CD8-positive, alpha-beta memory T cell (primary cell): ENCODE measurements at regions not wholly inside any gene's neighbourhood (a gene's known extent, or its start where the extent isn't known, plus 50 kb on each side); places are given as distances from the start of the nearest gene placed in this dataset.

Source experiments
- CTCF ChIA-PET: fragments of 350-600 bp; sonication (Branson Sonifier 250); formaldehyde crosslinking; loops from one replicate; lab custom pipeline; 2021; ENCODE audit warnings: antibody characterized with exemption; lab: Charles Lee
- POLR2A ChIA-PET: fragments of 350-600 bp; sonication (Branson Sonifier 250); formaldehyde crosslinking; loops from one replicate; lab custom pipeline; 2021; ENCODE audit warnings: antibody characterized with exemption; lab: Charles Lee
- DNase-seq, 5 donors: peaks; one replicate each; pipeline versions ENCODE4 v3.0.0 to v3.0.0-alpha.2; 2020 to 2022; ENCODE audit warnings: mixed read lengths in 1 of 5
- H3K27ac ChIP-seq: one replicate; pipeline ENCODE4 v1.7.0; 2013; ENCODE audit warnings: low read depth, mild to moderate bottlenecking, low read length, moderate library complexity
- H3K27me3 ChIP-seq: 2 replicates; pipeline ENCODE4 v1.7.0; 2013; ENCODE audit warnings: low read length, mild to moderate bottlenecking; ENCODE audit not compliant: insufficient read depth, poor library complexity, severe bottlenecking
- H3K36me3 ChIP-seq: 2 replicates; pipeline ENCODE4 v1.7.0; 2013; ENCODE audit warnings: mild to moderate bottlenecking, low read length, moderate library complexity; ENCODE audit not compliant: insufficient read depth
- H3K4me1 ChIP-seq: 2 replicates; pipeline ENCODE4 v1.7.0; 2013; ENCODE audit warnings: mild to moderate bottlenecking, low read length, moderate library complexity; ENCODE audit not compliant: insufficient read depth
- H3K4me3 ChIP-seq: 2 replicates; pipeline ENCODE4 v1.7.0; 2013; ENCODE audit warnings: mild to moderate bottlenecking, low read length
- H3K9me3 ChIP-seq: 2 replicates; pipeline ENCODE4 v1.7.0; 2013; ENCODE audit warnings: mild to moderate bottlenecking, low read length
- H3K27ac Mint-ChIP-seq, 8 donors: one replicate each; pipeline ENCODE4 v1.8.0; 2020 to 2021; ENCODE audit warnings: mixed read lengths in 8 of 8, mild to moderate bottlenecking in 6 of 8, inconsistent platforms in 3 of 8, moderate library complexity in 3 of 8
- H3K27me3 Mint-ChIP-seq, 2 donors: one replicate each; pipeline ENCODE4 v1.8.0; 2020 to 2021; ENCODE audit warnings: mixed read lengths in 2 of 2, mild to moderate bottlenecking in 1 of 2, moderate library complexity in 1 of 2
- H3K36me3 Mint-ChIP-seq, 3 donors: one replicate each; pipeline ENCODE4 v1.8.0; 2020 to 2021; ENCODE audit warnings: mixed read lengths in 3 of 3, inconsistent platforms in 1 of 3, mild to moderate bottlenecking in 1 of 3
- H3K4me1 Mint-ChIP-seq, 3 donors: one replicate each; pipeline ENCODE4 v1.8.0; 2020 to 2021; ENCODE audit warnings: mixed read lengths in 3 of 3, inconsistent platforms in 1 of 3, mild to moderate bottlenecking in 1 of 3
- H3K4me3 Mint-ChIP-seq, 7 donors: one replicate each; pipeline ENCODE4 v1.8.0; 2020 to 2021; ENCODE audit warnings: mixed read lengths in 7 of 7, mild to moderate bottlenecking in 6 of 7, moderate library complexity in 4 of 7, inconsistent platforms in 2 of 7
- H3K9me3 Mint-ChIP-seq, 5 donors: one replicate each; pipeline ENCODE4 v1.8.0; 2020 to 2022; ENCODE audit warnings: mixed read lengths in 5 of 5, mild to moderate bottlenecking in 3 of 5, moderate library complexity in 2 of 5, inconsistent platforms in 1 of 5

- Mint-ChIP-seq H3K4me3 (no peak overlapping the region), H3K27me3 (no peaks in the 10 kb centered on the region), H3K4me1 (no peaks in the 10 kb centered on the region), H3K27ac (no peak overlapping the region), H3K9me3 (peaks cover 4 to 13% (median 5%) of the 10 kb centered on the region in 5 donors), H3K36me3 (no peaks in the 10 kb centered on the region)
- Histone ChIP-seq H3K27me3 (no peaks in the 10 kb centered on the region), H3K9me3 (no peaks in the 10 kb centered on the region), H3K27ac (no peak overlapping the region), H3K4me3 (no peak overlapping the region), H3K4me1 (no peaks in the 10 kb centered on the region), H3K36me3 (no peaks in the 10 kb centered on the region)
- CTCF ChIA-PET, result no interaction called here
- POLR2A ChIA-PET, result no interaction called here
- no peak for DNase-seq
These were observed 114.9 kb downstream of the GLI2 start for GRCh38 chr2:120850551-120850950.

GRCh38 chr2:120851116-120851773 lies 115.6 kb downstream of the GLI2 start:
- Histone ChIP-seq H3K4me3 (no peak overlapping the region), H3K4me1 (no peaks in the 10 kb centered on the region), H3K9me3 (no peaks in the 10 kb centered on the region), H3K27me3 (no peaks in the 10 kb centered on the region), H3K36me3 (no peaks in the 10 kb centered on the region), H3K27ac (no peak overlapping the region)
- no peak overlapping the region for H3K4me3 Mint-ChIP-seq
- no peaks in the 10 kb centered on the region for H3K4me1 Mint-ChIP-seq
- no peaks in the 10 kb centered on the region for H3K27me3 Mint-ChIP-seq
- POLR2A ChIA-PET, result no interaction called here
- no peak for DNase-seq
- no peak overlapping the region for H3K27ac Mint-ChIP-seq
- no peaks in the 10 kb centered on the region for H3K36me3 Mint-ChIP-seq
- H3K9me3 Mint-ChIP-seq, result peaks cover 4 to 13% (median 5%) of the 10 kb centered on the region in 5 donors
- CTCF ChIA-PET, result no interaction called here

GRCh38 chr2:120852200-120852815 lies 116.6 kb downstream of the GLI2 start:
- H3K4me3 ChIP-seq, result no peak overlapping the region
- Mint-ChIP-seq H3K9me3 (peaks cover 4 to 13% (median 5%) of the 10 kb centered on the region in 5 donors), H3K27me3 (no peaks in the 10 kb centered on the region), H3K27ac (no peak overlapping the region), H3K4me1 (no peaks in the 10 kb centered on the region), H3K36me3 (no peaks in the 10 kb centered on the region), H3K4me3 (no peak overlapping the region)
- DNase-seq, result no peak
- ChIA-PET CTCF (no interaction called here), POLR2A (no interaction called here)
- H3K9me3 ChIP-seq, result no peaks in the 10 kb centered on the region
- no peaks in the 10 kb centered on the region for H3K4me1 ChIP-seq
- no peaks in the 10 kb centered on the region for H3K27me3 ChIP-seq
- H3K36me3 ChIP-seq, result no peaks in the 10 kb centered on the region
- H3K27ac ChIP-seq, result no peak overlapping the region

- POLR2A ChIA-PET, result no interaction called here
- CTCF ChIA-PET, result no interaction called here
These were observed 117.8 kb downstream of the GLI2 start for GRCh38 chr2:120853306-120854013.

GRCh38 chr2:120854014-120854620 lies 118.4 kb downstream of the GLI2 start:
- no peaks in the 10 kb centered on the region for H3K36me3 ChIP-seq
- no peak overlapping the region for H3K27ac Mint-ChIP-seq
- H3K4me1 ChIP-seq, result no peaks in the 10 kb centered on the region
- H3K36me3 Mint-ChIP-seq, result no peaks in the 10 kb centered on the region
- H3K4me3 Mint-ChIP-seq, result no peak overlapping the region
- H3K27ac ChIP-seq, result no peak overlapping the region
- H3K27me3 Mint-ChIP-seq, result no peaks in the 10 kb centered on the region
- POLR2A ChIA-PET, result no interaction called here
- no peaks in the 10 kb centered on the region for H3K4me1 Mint-ChIP-seq
- no peaks in the 10 kb centered on the region for H3K9me3 ChIP-seq
- CTCF ChIA-PET, result no interaction called here
- no peak overlapping the region for H3K4me3 ChIP-seq
- H3K27me3 ChIP-seq, result no peaks in the 10 kb centered on the region
- H3K9me3 Mint-ChIP-seq, result peaks cover 0 to 13% (median 5%) of the 10 kb centered on the region in 5 donors
- no peak for DNase-seq

More at GRCh38 chr2:120853306-120854013, 117.8 kb downstream of the GLI2 start:
- Histone ChIP-seq H3K4me1 (no peaks in the 10 kb centered on the region), H3K4me3 (no peak overlapping the region), H3K36me3 (no peaks in the 10 kb centered on the region), H3K27me3 (no peaks in the 10 kb centered on the region), H3K9me3 (no peaks in the 10 kb centered on the region), H3K27ac (no peak overlapping the region)
- DNase-seq, result no peak
- H3K9me3 Mint-ChIP-seq, result peaks cover 4 to 13% (median 5%) of the 10 kb centered on the region in 5 donors
- no peak overlapping the region for H3K27ac Mint-ChIP-seq
- no peaks in the 10 kb centered on the region for H3K4me1 Mint-ChIP-seq
- no peaks in the 10 kb centered on the region for H3K27me3 Mint-ChIP-seq
- H3K36me3 Mint-ChIP-seq, result no peaks in the 10 kb centered on the region
- no peak overlapping the region for H3K4me3 Mint-ChIP-seq

GRCh38 chr2:120854766-120855530 lies 119.3 kb downstream of the GLI2 start:
- no peak overlapping the region for H3K27ac ChIP-seq
- ChIA-PET POLR2A (no interaction called here), CTCF (no interaction called here)
- DNase-seq, result no peak
- H3K4me3 Mint-ChIP-seq, result no peak overlapping the region
- H3K27ac Mint-ChIP-seq, result no peak overlapping the region
- H3K4me1 ChIP-seq, result no peaks in the 10 kb centered on the region
- H3K27me3 Mint-ChIP-seq, result no peaks in the 10 kb centered on the region
- H3K4me1 Mint-ChIP-seq, result no peaks in the 10 kb centered on the region
- no peaks in the 10 kb centered on the region for H3K27me3 ChIP-seq
- no peaks in the 10 kb centered on the region for H3K9me3 ChIP-seq
- no peak overlapping the region for H3K4me3 ChIP-seq
- peaks cover 0 to 7% (median under 1%) of the 10 kb centered on the region in 5 donors for H3K9me3 Mint-ChIP-seq
- H3K36me3 ChIP-seq, result no peaks in the 10 kb centered on the region
- no peaks in the 10 kb centered on the region for H3K36me3 Mint-ChIP-seq

GRCh38 chr2:120855855-120856405 lies 120.3 kb downstream of the GLI2 start:
- no peaks in the 10 kb centered on the region for H3K9me3 Mint-ChIP-seq
- no peaks in the 10 kb centered on the region for H3K4me1 Mint-ChIP-seq
- CTCF ChIA-PET, result no interaction called here
- H3K4me3 Mint-ChIP-seq, result no peak overlapping the region
- no peak overlapping the region for H3K27ac Mint-ChIP-seq
- no peak for DNase-seq
- no peak overlapping the region for H3K4me3 ChIP-seq
- H3K9me3 ChIP-seq, result no peaks in the 10 kb centered on the region
- H3K27ac ChIP-seq, result no peak overlapping the region
- H3K4me1 ChIP-seq, result no peaks in the 10 kb centered on the region
- no peaks in the 10 kb centered on the region for H3K36me3 ChIP-seq
- no peaks in the 10 kb centered on the region for H3K27me3 Mint-ChIP-seq
- H3K27me3 ChIP-seq, result no peaks in the 10 kb centered on the region
- POLR2A ChIA-PET, result no interaction called here
- no peaks in the 10 kb centered on the region for H3K36me3 Mint-ChIP-seq
